GM23248 (cell line): ENCODE measurements at regions not wholly inside any gene's neighbourhood (a gene's known extent, or its start where the extent isn't known, plus 50 kb on each side); places are given as distances from the start of the nearest gene placed in this dataset.

Source experiments
- DNase-seq: peaks from one replicate; pipeline ENCODE4 v3.0.0-alpha.2; 2015
- H2AFZ ChIP-seq: fragments of 200-600 bp; sonication (generic); 2 replicates; pipeline ENCODE4 v1.6.1; 2016; ENCODE audit warnings: antibody characterized with exemption
- H3F3A ChIP-seq: fragments of 200-600 bp; sonication (generic); 2 replicates; pipeline ENCODE4 v1.6.1; 2016; ENCODE audit warnings: mild to moderate bottlenecking, antibody characterized with exemption, mixed run types; ENCODE audit not compliant: insufficient read depth
- H3K27ac ChIP-seq: fragments of 200-600 bp; sonication (generic); 2 replicates; pipeline ENCODE4 v1.5.1; 2016; ENCODE audit warnings: mild to moderate bottlenecking
- H3K27me3 ChIP-seq: fragments of 200-600 bp; sonication (generic); replicated peaks from 2 replicates; pipeline ENCODE4 v1.6.1; 2016; ENCODE audit warnings: mild to moderate bottlenecking; ENCODE audit not compliant: insufficient read depth
- H3K36me3 ChIP-seq: fragments of 200-600 bp; sonication (generic); 2 replicates; pipeline ENCODE4 v1.6.1; 2016; ENCODE audit warnings: low read depth, mild to moderate bottlenecking
- H3K4me1 ChIP-seq: fragments of 200-600 bp; sonication (generic); 2 replicates; pipeline ENCODE4 v1.6.1; 2016; ENCODE audit warnings: mild to moderate bottlenecking; ENCODE audit not compliant: insufficient read depth
- H3K4me2 ChIP-seq: fragments of 200-600 bp; sonication (generic); one replicate; pipeline ENCODE4 v1.6.1; 2016; ENCODE audit warnings: mild to moderate bottlenecking; ENCODE audit not compliant: unreplicated experiment
- H3K4me3 ChIP-seq: fragments of 200-600 bp; sonication (generic); 2 replicates; pipeline ENCODE4 v1.5.1; 2016; ENCODE audit warnings: mild to moderate bottlenecking
- H3K79me2 ChIP-seq: fragments of 200-600 bp; sonication (generic); 2 replicates; pipeline ENCODE4 v1.6.1; 2016; ENCODE audit warnings: mild to moderate bottlenecking; ENCODE audit not compliant: insufficient read depth
- H3K9ac ChIP-seq: fragments of 200-600 bp; sonication (generic); 2 replicates; pipeline ENCODE4 v1.6.1; 2016; ENCODE audit warnings: mild to moderate bottlenecking
- H3K9me2 ChIP-seq: fragments of 200-600 bp; sonication (generic); 2 replicates; pipeline ENCODE4 v1.6.1; 2016; ENCODE audit warnings: mixed run types, mild to moderate bottlenecking, moderate library complexity; ENCODE audit not compliant: insufficient read depth
- H3K9me3 ChIP-seq: fragments of 200-600 bp; sonication (generic); one replicate; pipeline ENCODE4 v1.6.1; 2017; ENCODE audit warnings: low read depth
- H4K20me1 ChIP-seq: fragments of 200-600 bp; sonication (generic); 2 replicates; pipeline ENCODE4 v1.6.0; 2016; ENCODE audit not compliant: insufficient read depth
- EZH2 ChIP-seq: fragments of 200-600 bp; sonication (generic); IDR thresholded peaks from 2 replicates; pipeline ENCODE4 v1.6.1; 2018; ENCODE audit warnings: antibody characterized with exemption, mild to moderate bottlenecking; ENCODE audit not compliant: insufficient read depth, poor library complexity, severe bottlenecking
- EZH2phosphoT487 ChIP-seq: fragments of 200-600 bp; sonication (generic); IDR thresholded peaks from 2 replicates; pipeline ENCODE4 v1.6.1; 2018; ENCODE audit warnings: antibody characterized with exemption, moderate library complexity, mild to moderate bottlenecking, low read depth; ENCODE audit not compliant: insufficient read depth
- WGBS, 2 experiments: methylation state at CpG; one replicate each; pipeline ENCODE4 v1.1.6; 2015 to 2017; ENCODE audit warnings: low lambda C conversion rate in 2 of 2, low coverage in 1 of 2; ENCODE audit errors: missing lambda C conversion rate in 2 of 2; 5-methylcytosine and 5-hydroxymethylcytosine counted together
- in situ Hi-C: fragments of 300-500 bp; cut with MboI; formaldehyde crosslinking; loops from 2 replicates; pipeline ENCODE4 v1.15.0; 2020

- TF ChIP-seq EZH2, result no peak
- TF ChIP-seq EZH2phosphoT487, result no peak
- no peaks in the 10 kb centered on the region for H3K27me3 ChIP-seq
- no peaks in the 10 kb centered on the region for H3K36me3 ChIP-seq
- no peaks in the 10 kb centered on the region for H3K4me1 ChIP-seq
- no peaks in the 10 kb centered on the region for H4K20me1 ChIP-seq
- in situ Hi-C loops, result no loop called here
- H3K79me2 ChIP-seq, result no peaks in the 10 kb centered on the region
- H3F3A ChIP-seq, result no peaks in the 10 kb centered on the region
- H3K4me3 ChIP-seq, result no peak overlapping the region
- no peak overlapping the region for H3K27ac ChIP-seq
- no peak overlapping the region for H3K9ac ChIP-seq
- no peaks in the 10 kb centered on the region for H3K9me2 ChIP-seq
- H2AFZ ChIP-seq, result no peak overlapping the region
- DNase-seq, result no peak
- no peaks in the 10 kb centered on the region for H3K9me3 ChIP-seq
- no peak overlapping the region for H3K4me2 ChIP-seq
These were observed 910.5 kb upstream of the CHORDC1 start for GRCh38 chr11:91133361-91133760.

GRCh38 chr11:91129596-91129995, 906.7 kb upstream of the CHORDC1 start:
- Histone ChIP-seq H3K27me3 (no peaks in the 10 kb centered on the region), H2AFZ (no peak overlapping the region), H3K36me3 (no peaks in the 10 kb centered on the region), H3K4me3 (no peak overlapping the region), H4K20me1 (no peaks in the 10 kb centered on the region), H3K9me3 (no peaks in the 10 kb centered on the region), H3K27ac (no peak overlapping the region), H3K4me1 (no peaks in the 10 kb centered on the region), H3K4me2 (no peak overlapping the region), H3F3A (no peaks in the 10 kb centered on the region), H3K79me2 (no peaks in the 10 kb centered on the region), H3K9me2 (no peaks in the 10 kb centered on the region), H3K9ac (no peak overlapping the region)
- 39 to 41% methylated on average over 3 of the region's 3 CpGs for WGBS, 2 experiments
- in situ Hi-C loops, result no loop called here
- no peak for TF ChIP-seq EZH2phosphoT487
- no peak for TF ChIP-seq EZH2
- DNase-seq, result no peak

GRCh38 chr11:91124363-91124762, 901.5 kb upstream of the CHORDC1 start:
- Histone ChIP-seq H3F3A (no peaks in the 10 kb centered on the region), H3K4me2 (no peak overlapping the region), H3K4me1 (no peaks in the 10 kb centered on the region), H3K9me3 (no peaks in the 10 kb centered on the region), H3K27me3 (no peaks in the 10 kb centered on the region), H3K27ac (no peak overlapping the region), H4K20me1 (no peaks in the 10 kb centered on the region), H3K9ac (no peak overlapping the region), H3K4me3 (no peak overlapping the region), H3K36me3 (no peaks in the 10 kb centered on the region), H3K9me2 (no peaks in the 10 kb centered on the region), H2AFZ (no peak overlapping the region), H3K79me2 (no peaks in the 10 kb centered on the region)
- in situ Hi-C loops, result no loop called here
- no peak for TF ChIP-seq EZH2
- TF ChIP-seq EZH2phosphoT487, result no peak
- 48 to 58% methylated on average over 1 of the region's 1 CpG for WGBS, 2 experiments
- no peak for DNase-seq

- no peak overlapping the region for H3K4me2 ChIP-seq
- H3K27ac ChIP-seq, result no peak overlapping the region
- no peak for DNase-seq
- H3K9me2 ChIP-seq, result no peaks in the 10 kb centered on the region
- H3F3A ChIP-seq, result no peaks in the 10 kb centered on the region
- TF ChIP-seq EZH2 (no peak), EZH2phosphoT487 (no peak)
- no peaks in the 10 kb centered on the region for H3K4me1 ChIP-seq
- H3K36me3 ChIP-seq, result no peaks in the 10 kb centered on the region
- in situ Hi-C loops, result no loop called here
- no peak overlapping the region for H2AFZ ChIP-seq
- H3K9me3 ChIP-seq, result no peaks in the 10 kb centered on the region
- H3K27me3 ChIP-seq, result no peaks in the 10 kb centered on the region
- H3K4me3 ChIP-seq, result no peak overlapping the region
- 0 to 6% methylated on average over 1 of the region's 1 CpG for WGBS, 2 experiments
- H3K9ac ChIP-seq, result no peak overlapping the region
- H4K20me1 ChIP-seq, result no peaks in the 10 kb centered on the region
- no peaks in the 10 kb centered on the region for H3K79me2 ChIP-seq
These were observed 892.3 kb upstream of the CHORDC1 start for GRCh38 chr11:91115116-91115515.

- Histone ChIP-seq H3K36me3 (no peaks in the 10 kb centered on the region), H3K27ac (no peak overlapping the region), H4K20me1 (no peaks in the 10 kb centered on the region), H3K27me3 (no peaks in the 10 kb centered on the region), H2AFZ (no peak overlapping the region), H3K4me3 (no peak overlapping the region), H3F3A (no peaks in the 10 kb centered on the region), H3K9me2 (no peaks in the 10 kb centered on the region), H3K9me3 (peaks cover 4% of the 10 kb centered on the region), H3K9ac (no peak overlapping the region), H3K79me2 (no peaks in the 10 kb centered on the region), H3K4me2 (no peak overlapping the region), H3K4me1 (no peaks in the 10 kb centered on the region)
- in situ Hi-C loops, result no loop called here
- 0 to 2% methylated on average over 2 of the region's 2 CpGs for WGBS, 2 experiments
- TF ChIP-seq EZH2phosphoT487, result no peak
- no peak for TF ChIP-seq EZH2
- peak; percentile 14 for DNase-seq
These were observed 881.4 kb upstream of the CHORDC1 start for GRCh38 chr11:91104237-91104636.
